RPMI7951 (cell line): ENCODE measurements at regions not wholly inside any gene's neighbourhood (a gene's known extent, or its start where the extent isn't known, plus 50 kb on each side); places are given as distances from the start of the nearest gene placed in this dataset.
"Not testable (repeated sequence)": the region's sequence is repeated elsewhere in the genome, so short reads cannot be mapped to it uniquely, and the experiment has no call there.

Experiments used
- DNase-seq: peaks from one replicate; pipeline ENCODE4 v3.0.0-alpha.2; 2012; ENCODE audit warnings: low read depth

GRCh38 chr5:126129431-126129830 lies 293.8 kb upstream of the GRAMD2B start:
- DNase-seq = no peak

- DNase-seq = no peak
Observed at GRCh38 chr5:126133424-126133823, 289.8 kb upstream of the GRAMD2B start.

- DNase-seq = peak; percentile 58
Observed at GRCh38 chr5:126137891-126138280, 285.3 kb upstream of the GRAMD2B start.

DNA sequence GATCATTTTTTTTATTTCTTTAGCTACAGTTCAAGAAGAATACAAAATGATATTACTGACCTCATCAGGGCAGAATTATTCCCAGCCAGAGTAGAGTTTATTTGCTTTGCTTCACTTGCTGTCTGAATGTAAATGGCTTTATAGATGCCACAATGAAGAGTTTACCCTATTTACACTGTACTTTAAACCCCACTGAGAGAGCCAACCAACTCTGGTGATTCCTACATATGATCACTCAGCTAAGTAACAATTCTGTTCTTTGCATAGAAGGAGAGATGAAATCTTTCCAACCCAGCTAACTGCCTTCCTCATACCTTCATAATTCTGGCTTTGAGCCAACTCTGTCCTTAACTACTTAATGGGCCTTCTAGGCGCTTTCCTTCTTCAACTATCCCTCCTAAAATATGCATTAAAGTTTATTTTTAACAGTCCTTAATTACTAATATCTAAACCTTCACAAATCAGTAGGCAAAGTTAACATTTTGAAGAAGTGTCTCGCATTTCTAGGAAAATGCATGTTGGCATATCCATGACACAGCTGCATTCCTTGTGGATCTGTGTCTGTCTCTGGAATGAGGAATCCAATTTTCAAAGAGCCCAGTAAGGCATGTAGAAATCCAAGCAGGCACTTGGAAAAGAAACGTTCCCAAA lies 284.8 kb upstream of the GRAMD2B start:
- peak; percentile 63 for DNase-seq

GRCh38 chr5:126139086-126139485 lies 284.1 kb upstream of the GRAMD2B start:
- peak; percentile 32 for DNase-seq

DNA sequence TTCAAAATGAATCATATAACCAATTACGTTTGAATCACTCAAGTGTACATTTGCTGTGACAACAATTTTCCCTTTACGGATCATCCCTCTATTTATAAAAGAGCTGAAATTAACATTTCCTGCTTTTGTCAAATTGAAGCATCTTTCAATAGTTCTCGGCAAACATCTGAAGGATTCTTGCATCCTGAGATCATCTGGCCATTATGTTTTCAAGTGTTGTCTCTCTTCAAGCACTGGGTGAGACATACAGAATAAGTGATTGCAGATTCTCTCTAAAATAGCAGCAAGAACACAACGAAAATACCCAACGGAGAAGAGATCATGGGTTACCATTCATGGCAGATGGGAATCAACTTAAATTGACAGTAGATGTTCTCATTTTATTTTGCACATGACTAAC lies 283.4 kb upstream of the GRAMD2B start:
- peak; percentile 71 for DNase-seq

GRCh38 chr5:126143622-126144021 lies 279.6 kb upstream of the GRAMD2B start:
- DNase-seq = no peak

GRCh38 chr5:126150319-126150718 lies 272.9 kb upstream of the GRAMD2B start:
- DNase-seq = not testable (repeated sequence)

DNA sequence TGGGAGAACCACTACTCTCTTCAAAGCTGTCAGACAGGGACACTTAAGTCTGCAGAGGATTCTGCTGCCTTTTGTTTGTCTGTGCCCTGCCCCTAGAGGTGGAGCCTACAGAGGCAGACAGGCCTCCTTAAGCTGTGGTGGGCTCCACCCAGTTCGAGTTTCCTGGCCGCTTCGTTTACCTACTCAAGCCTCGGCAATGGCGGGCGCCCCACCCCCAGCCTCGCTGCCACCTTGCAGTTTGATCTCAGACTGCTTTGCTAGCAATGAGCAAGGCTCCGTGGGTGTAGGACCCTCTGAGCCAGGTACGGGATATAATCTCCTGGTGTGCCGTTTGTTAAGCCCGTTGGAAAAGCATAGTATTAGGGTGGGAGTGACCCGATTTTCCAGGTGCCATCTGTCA lies 267.9 kb upstream of the GRAMD2B start:
- DNase-seq = not testable (repeated sequence)

GRCh38 chr5:126166368-126166767 lies 256.8 kb upstream of the GRAMD2B start:
- DNase-seq = no peak

DNA sequence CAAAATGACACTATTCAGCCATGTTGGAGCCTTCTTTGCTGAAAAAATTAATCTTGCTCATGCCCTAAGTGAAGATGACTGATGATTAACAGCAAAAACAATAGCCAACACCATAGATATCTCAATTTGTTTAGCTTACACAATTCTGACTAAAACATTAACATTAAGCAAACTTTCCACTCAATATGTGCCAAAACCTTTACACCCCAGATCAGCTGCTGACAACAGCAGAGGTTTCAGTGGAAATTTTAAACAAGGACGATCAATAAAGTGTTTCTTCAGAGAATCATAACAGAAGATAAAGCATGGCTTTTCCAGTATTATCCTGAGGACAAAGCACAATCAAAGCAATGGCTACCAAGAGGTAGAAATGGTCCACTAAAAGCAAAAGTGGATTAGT lies 254.4 kb upstream of the GRAMD2B start:
- DNase-seq = no peak

DNA sequence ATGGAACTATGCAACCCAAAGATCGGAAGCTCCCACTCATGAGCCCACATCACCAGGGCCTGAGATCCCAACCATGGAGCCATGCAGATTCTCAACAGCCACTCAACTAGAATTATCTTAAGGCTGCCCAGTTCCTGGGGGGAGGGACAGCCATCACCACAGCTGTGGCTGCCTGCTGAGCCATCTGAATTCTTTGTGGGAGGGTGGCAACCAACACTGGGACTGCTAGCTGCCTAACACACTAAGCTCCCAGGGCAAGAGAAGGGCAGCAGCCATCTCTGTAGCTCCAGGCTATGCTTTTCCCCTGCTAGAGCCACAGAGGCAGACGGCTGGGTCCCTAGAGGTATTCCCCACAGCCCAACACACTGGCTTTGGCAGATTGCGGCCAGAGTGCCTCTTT lies 251.3 kb upstream of the GRAMD2B start:
- no peak for DNase-seq

DNA sequence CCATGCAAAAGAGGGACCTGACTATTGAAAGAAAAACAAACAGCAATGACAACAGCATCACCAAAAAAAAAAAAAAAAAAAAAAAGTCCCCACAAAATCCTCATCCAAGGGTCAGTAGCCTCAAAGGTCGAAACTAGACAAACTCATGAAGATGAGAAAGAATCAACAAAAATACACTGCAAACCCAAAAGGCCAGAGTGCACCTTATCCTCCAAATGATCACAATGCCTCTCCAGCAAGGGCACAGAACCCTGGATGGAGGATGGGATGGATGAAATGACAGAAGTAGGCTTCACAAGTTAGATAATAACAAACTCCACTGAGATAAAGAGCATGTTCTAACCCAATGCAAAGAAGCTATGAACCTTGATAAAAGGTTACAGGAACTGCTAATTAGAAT lies 250.4 kb upstream of the GRAMD2B start:
- no peak for DNase-seq

DNA sequence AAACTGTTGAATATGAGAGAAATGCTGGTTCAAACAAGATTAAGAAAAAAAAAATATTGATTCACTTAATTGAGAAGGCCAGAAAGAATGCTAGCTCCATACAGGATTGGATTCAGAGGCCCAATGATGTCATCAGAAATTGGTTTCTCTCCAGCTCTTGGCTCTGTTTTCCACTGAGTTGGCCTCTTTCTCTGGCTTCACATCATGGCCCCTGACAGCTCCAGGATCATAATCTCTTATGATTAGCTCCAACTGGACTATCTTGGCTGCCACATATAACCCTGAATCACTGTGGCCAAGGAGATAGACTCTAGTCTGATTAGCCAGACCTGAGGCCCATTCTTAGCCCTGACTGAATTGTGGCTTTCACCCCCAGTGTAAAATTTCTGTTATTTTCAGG lies 244.7 kb upstream of the GRAMD2B start:
- DNase-seq = peak; percentile 15

DNA sequence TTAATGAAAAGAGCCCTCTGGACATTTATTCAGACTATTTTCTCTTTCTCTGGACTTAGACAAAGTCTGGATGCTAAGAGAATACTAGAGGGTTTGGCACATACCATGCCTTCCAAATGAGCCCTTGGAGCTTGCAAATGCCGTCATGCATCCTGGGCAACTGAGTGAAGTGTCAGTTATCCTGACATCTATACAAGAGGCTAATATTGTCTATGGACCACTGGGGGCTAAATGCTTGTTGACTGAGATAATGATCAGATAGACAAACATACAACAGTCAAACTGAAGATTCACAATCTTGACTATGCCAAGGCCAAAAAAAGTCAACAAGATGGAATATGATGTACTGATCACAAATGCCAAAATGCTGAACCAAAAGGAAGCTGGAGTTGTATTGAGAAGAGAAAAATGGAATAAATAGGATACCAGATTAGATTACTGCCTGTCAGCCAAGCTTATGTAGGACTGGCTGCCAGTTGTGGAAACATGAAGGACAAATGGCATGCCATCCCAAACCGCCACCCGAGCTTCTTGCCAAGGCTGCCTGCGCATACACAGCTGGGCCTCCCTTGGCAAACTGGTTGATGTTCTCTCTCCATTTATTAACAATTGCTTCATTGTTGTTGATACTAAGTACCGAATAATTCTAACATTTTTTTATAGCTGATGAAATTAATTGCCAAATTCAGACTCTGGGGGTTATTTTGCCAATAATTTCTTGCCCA lies 240.1 kb upstream of the GRAMD2B start:
- DNase-seq = no peak

GRCh38 chr5:126184474-126184873 lies 238.7 kb upstream of the GRAMD2B start:
- no peak for DNase-seq

- DNase-seq = no peak
Observed at GRCh38 chr5:126186210-126186609, 237.0 kb upstream of the GRAMD2B start.

DNA sequence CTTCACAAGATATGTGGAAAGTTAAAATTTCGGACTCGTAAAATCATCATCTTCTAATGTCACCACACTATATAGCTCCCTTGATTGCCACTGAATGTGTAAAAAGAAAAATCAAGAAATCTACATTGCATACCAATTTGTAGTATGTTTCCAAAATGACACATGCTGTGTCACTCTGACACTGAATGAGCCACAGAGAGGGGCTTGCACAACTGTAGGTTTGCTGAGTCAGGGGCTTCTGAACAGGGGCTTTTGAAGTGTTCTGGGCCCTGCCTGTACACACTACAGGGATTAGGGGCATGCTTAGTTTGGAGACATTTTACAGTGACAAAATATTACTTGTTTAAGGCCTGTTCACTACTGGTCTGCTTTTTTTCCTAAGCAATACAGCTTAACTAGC lies 234.4 kb upstream of the GRAMD2B start:
- DNase-seq = no peak

GRCh38 chr5:126189231-126189630 lies 234.0 kb upstream of the GRAMD2B start:
- no peak for DNase-seq

- DNase-seq = no peak
Observed at GRCh38 chr5:126189862-126190261, 233.3 kb upstream of the GRAMD2B start.

- DNase-seq = no peak
Observed at GRCh38 chr5:126192226-126192625, 231.0 kb upstream of the GRAMD2B start.

DNA sequence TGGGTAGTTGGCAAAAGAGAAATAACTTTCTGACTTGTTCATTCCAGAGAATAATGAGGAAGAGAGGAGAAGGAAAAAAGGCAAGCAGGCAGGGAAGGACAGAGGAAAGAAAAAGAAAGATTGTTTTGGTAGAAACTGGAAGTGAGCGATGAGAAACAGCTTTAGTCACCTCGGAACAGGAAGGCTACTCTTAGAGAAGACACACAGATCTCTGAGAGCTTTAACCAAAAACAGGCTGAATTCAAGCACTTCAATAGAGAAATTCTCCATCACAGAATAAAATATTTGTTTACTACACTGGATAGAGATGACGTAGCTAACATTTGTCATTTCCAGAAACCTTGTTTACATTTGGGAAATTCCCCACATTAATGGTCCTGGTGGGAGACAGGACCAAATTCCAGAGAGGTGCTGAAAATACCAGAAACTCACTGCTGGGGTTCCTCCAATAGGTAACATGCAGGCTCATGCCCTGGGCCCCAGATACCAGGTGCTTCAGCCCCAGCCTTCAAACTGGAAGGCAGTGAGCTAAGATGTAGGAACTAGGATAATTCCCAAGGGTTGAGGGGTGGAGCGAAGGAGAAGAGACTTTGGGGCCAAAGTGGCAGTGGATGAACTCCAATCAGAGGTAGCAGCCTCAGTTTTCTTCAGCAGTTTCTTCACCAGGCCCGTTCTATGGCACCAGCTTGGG lies 227.7 kb upstream of the GRAMD2B start:
- DNase-seq = no peak

GRCh38 chr5:126198531-126198930 lies 224.7 kb upstream of the GRAMD2B start:
- DNase-seq = no peak
